ENCODE measurements at regions not wholly inside any gene's neighbourhood (a gene's known extent, or its start where the extent isn't known, plus 50 kb on each side); places are given as distances from the start of the nearest gene placed in this dataset.
"Not testable (repeated sequence)": the region's sequence is repeated elsewhere in the genome, so short reads cannot be mapped to it uniquely, and the experiment has no call there.

- Histone ChIP-seq H3K36me3 (no peaks in the 10 kb centered on the region), H3K27me3 (no peaks in the 10 kb centered on the region), H3K9me3 (no peaks in the 10 kb centered on the region), H3K4me3 (no peak overlapping the region), H3K4me1 (no peaks in the 10 kb centered on the region), H3K27ac (no peak overlapping the region), H3K9ac (ENCODE audit: low read depth in 2 of 2, low read length in 2 of 2) (no peak overlapping the region)
- no peak for DNase-seq
- no peak for TF ChIP-seq CTCF (IDR thresholded peaks at IDR 0.05)
- intact Hi-C loops (cut with DNase I) = no loop called here
Observed at GRCh38 chr16:5214466-5214865, 116.9 kb upstream of the EEF2KMT start.

GRCh38 chr16:5212501-5212900 is 114.9 kb upstream of the EEF2KMT start:
- H3K4me3 ChIP-seq; H3K9ac ChIP-seq (ENCODE audit: low read depth in 2 of 2, low read length in 2 of 2); H3K27me3 ChIP-seq; H3K27ac ChIP-seq; DNase-seq; intact Hi-C loops (cut with DNase I); H3K36me3 ChIP-seq; H3K9me3 ChIP-seq; H3K4me1 ChIP-seq: not testable (repeated sequence)

GRCh38 chr16:5207862-5208498 is 110.4 kb upstream of the EEF2KMT start:
- H3K4me3 ChIP-seq; H3K9me3 ChIP-seq; H3K27me3 ChIP-seq; H3K27ac ChIP-seq; H3K4me1 ChIP-seq; H3K36me3 ChIP-seq; intact Hi-C loops (cut with DNase I); H3K9ac ChIP-seq (ENCODE audit: low read depth in 2 of 2, low read length in 2 of 2): not testable (repeated sequence)
- peak; percentile 26 for DNase-seq

GRCh38 chr16:5207001-5207523 is 109.5 kb upstream of the EEF2KMT start:
- H3K27ac ChIP-seq = no peak overlapping the region
- H3K4me3 ChIP-seq = no peak overlapping the region
- no peaks in the 10 kb centered on the region for H3K9me3 ChIP-seq
- H3K27me3 ChIP-seq = no peaks in the 10 kb centered on the region
- no peak for TF ChIP-seq CTCF (IDR thresholded peaks at IDR 0.05)
- H3K9ac ChIP-seq (ENCODE audit: low read depth in 2 of 2, low read length in 2 of 2) = no peak overlapping the region
- H3K4me1 ChIP-seq = no peaks in the 10 kb centered on the region
- intact Hi-C loops (cut with DNase I) = no loop called here
- no peak for DNase-seq
- no peaks in the 10 kb centered on the region for H3K36me3 ChIP-seq

GRCh38 chr16:5206331-5206990 is 108.9 kb upstream of the EEF2KMT start:
- TF ChIP-seq CTCF (IDR thresholded peaks at IDR 0.05) = no peak
- Histone ChIP-seq H3K4me1 (no peaks in the 10 kb centered on the region), H3K36me3 (no peaks in the 10 kb centered on the region), H3K9me3 (no peaks in the 10 kb centered on the region), H3K4me3 (no peak overlapping the region), H3K27ac (no peak overlapping the region), H3K27me3 (no peaks in the 10 kb centered on the region), H3K9ac (ENCODE audit: low read depth in 2 of 2, low read length in 2 of 2) (no peak overlapping the region)
- intact Hi-C loops (cut with DNase I) = no loop called here
- no peak for DNase-seq

- Histone ChIP-seq H3K9me3 (no peaks in the 10 kb centered on the region), H3K4me3 (no peak overlapping the region), H3K27ac (no peak overlapping the region), H3K27me3 (no peaks in the 10 kb centered on the region), H3K36me3 (no peaks in the 10 kb centered on the region), H3K9ac (ENCODE audit: low read depth in 2 of 2, low read length in 2 of 2) (no peak overlapping the region), H3K4me1 (no peaks in the 10 kb centered on the region)
- intact Hi-C loops (cut with DNase I) = no loop called here
- no peak for DNase-seq
- no peak for TF ChIP-seq CTCF (IDR thresholded peaks at IDR 0.05)
Observed at GRCh38 chr16:5205361-5206040, 107.9 kb upstream of the EEF2KMT start.

GRCh38 chr16:5203675-5204074 is 106.1 kb upstream of the EEF2KMT start:
- H3K4me1 ChIP-seq; H3K36me3 ChIP-seq; H3K27ac ChIP-seq; DNase-seq; H3K27me3 ChIP-seq; H3K9ac ChIP-seq (ENCODE audit: low read depth in 2 of 2, low read length in 2 of 2); intact Hi-C loops (cut with DNase I); H3K4me3 ChIP-seq; H3K9me3 ChIP-seq: not testable (repeated sequence)

Measured in colonic mucosa (tissue), 4 donors.